Neural cell (in vitro differentiated cells): ENCODE measurements at regions not wholly inside any gene's neighbourhood (a gene's known extent, or its start where the extent isn't known, plus 50 kb on each side); places are given as distances from the start of the nearest gene placed in this dataset.

Experiments used
- H2AFZ ChIP-seq: fragments of 200-600, 300-800 bp; sonication (generic), shearing (Covaris generic); 2 replicates; pipeline ENCODE4 v1.6.0; 2014; ENCODE audit warnings: low read depth, mild to moderate bottlenecking, antibody characterized with exemption, low read length, moderate library complexity
- H3F3A ChIP-seq: fragments of 200-600 bp; shearing (Covaris generic); 2 replicates; pipeline ENCODE4 v1.6.1; 2016; ENCODE audit warnings: mild to moderate bottlenecking, moderate library complexity, mixed read lengths, antibody characterized with exemption, low read length; ENCODE audit not compliant: insufficient read depth, poor library complexity, severe bottlenecking
- H3K27ac ChIP-seq: fragments of 200-600, 300-800 bp; sonication (generic), shearing (Covaris generic); 2 replicates; pipeline ENCODE4 v1.5.1; 2014; ENCODE audit warnings: mild to moderate bottlenecking, low read length, moderate library complexity
- H3K27me3 ChIP-seq: fragments of 300-800, 200-600 bp; sonication (generic), shearing (Covaris generic); 2 replicates; pipeline ENCODE4 v1.6.0; 2014; ENCODE audit warnings: mild to moderate bottlenecking, low read depth, low read length, moderate library complexity; ENCODE audit not compliant: insufficient read depth
- H3K36me3 ChIP-seq: fragments of 300-800, 200-600 bp; sonication (generic), shearing (Covaris generic); 2 replicates; pipeline ENCODE4 v1.5.1; 2014; ENCODE audit warnings: mild to moderate bottlenecking, antibody characterized with exemption, low read length, moderate library complexity; ENCODE audit not compliant: insufficient read depth
- H3K4me2 ChIP-seq: fragments of 300-800, 200-600 bp; sonication (generic), shearing (Covaris generic); 2 replicates; pipeline ENCODE4 v1.6.0; 2014; ENCODE audit warnings: mild to moderate bottlenecking, low read length
- H3K4me3 ChIP-seq: fragments of 300-800, 200-600 bp; sonication (generic), shearing (Covaris generic); 2 replicates; pipeline ENCODE4 v1.5.1; 2014; ENCODE audit warnings: mild to moderate bottlenecking, low read length, moderate library complexity
- H3K79me2 ChIP-seq: fragments of 200-600 bp; shearing (Covaris generic); replicated peaks from 2 replicates; pipeline ENCODE4 v1.6.0; 2014; ENCODE audit warnings: mild to moderate bottlenecking, low read length, moderate library complexity; ENCODE audit not compliant: insufficient read depth
- H3K9ac ChIP-seq: fragments of 300-800, 200-600 bp; sonication (generic), shearing (Covaris generic); 2 replicates; pipeline ENCODE4 v1.6.1; 2016; ENCODE audit warnings: mild to moderate bottlenecking, low read length, mixed read lengths
- H3K9me2 ChIP-seq: fragments of 200-600 bp; shearing (Covaris generic); 2 replicates; pipeline ENCODE4 v1.6.1; 2016; ENCODE audit warnings: mild to moderate bottlenecking, low read length, mixed read lengths; ENCODE audit not compliant: insufficient read depth
- H3K9me3 ChIP-seq: fragments of 200-600, 300-800 bp; sonication (generic), shearing (Covaris generic); 2 replicates; pipeline ENCODE4 v1.6.1; 2016; ENCODE audit warnings: mild to moderate bottlenecking, mixed run types, low read length, moderate library complexity, mixed read lengths
- H4K20me1 ChIP-seq: fragments of 200-600 bp; shearing (Covaris generic); 2 replicates; pipeline ENCODE4 v1.6.1; 2016; ENCODE audit warnings: mild to moderate bottlenecking, mixed run types; ENCODE audit not compliant: insufficient read depth
- CTCF ChIP-seq: fragments of 450-650 bp; IDR thresholded peaks from 2 replicates; pipeline ENCODE4 v1.5.1; 2014; ENCODE audit warnings: antibody characterized with exemption, mild to moderate bottlenecking, moderate library complexity; ENCODE audit not compliant: poor library complexity, severe bottlenecking
- EP300 ChIP-seq: fragments of 450-650 bp; conservative IDR thresholded peaks from 2 replicates; pipeline ENCODE4 v1.6.1; 2014; ENCODE audit warnings: antibody characterized with exemption, mild to moderate bottlenecking, moderate library complexity; ENCODE audit not compliant: poor library complexity, severe bottlenecking
- EZH2 ChIP-seq: fragments of 200-600, 300-800 bp; shearing (Covaris generic), sonication (generic); IDR thresholded peaks from 2 replicates; pipeline ENCODE4 v1.6.1; 2014; ENCODE audit warnings: antibody characterized with exemption, low read length, borderline replicate concordance, mild to moderate bottlenecking; ENCODE audit not compliant: insufficient read depth, poor library complexity, severe bottlenecking
- MXI1 ChIP-seq: fragments of 450-650 bp; conservative IDR thresholded peaks from 2 replicates; pipeline ENCODE4 v1.6.1; 2014; ENCODE audit warnings: antibody characterized with exemption, mild to moderate bottlenecking; ENCODE audit not compliant: poor library complexity, severe bottlenecking
- POLR2AphosphoS5 ChIP-seq: IDR thresholded peaks from 2 replicates; pipeline ENCODE4 v1.6.1; 2012
- RAD21 ChIP-seq: fragments of 450-650 bp; conservative IDR thresholded peaks from 2 replicates; pipeline ENCODE4 v1.6.1; 2014; ENCODE audit warnings: antibody characterized with exemption, mild to moderate bottlenecking, moderate library complexity
- REST ChIP-seq: IDR thresholded peaks from 2 replicates; pipeline ENCODE4 v1.6.1; 2012; ENCODE audit warnings: borderline replicate concordance
- SMC3 ChIP-seq: fragments of 450-650 bp; conservative IDR thresholded peaks from 2 replicates; pipeline ENCODE4 v1.6.1; 2014; ENCODE audit warnings: antibody characterized with exemption, mild to moderate bottlenecking, moderate library complexity; ENCODE audit not compliant: poor library complexity
- TAF1 ChIP-seq: IDR thresholded peaks from 2 replicates; pipeline ENCODE4 v1.6.1; 2012; ENCODE audit warnings: low read depth

GRCh38 chrX:109830157-109830703, 97.2 kb upstream of the ACSL4 start:
- H4K20me1 ChIP-seq = no peaks in the 10 kb centered on the region
- H3K9ac ChIP-seq = no peak overlapping the region
- no peaks in the 10 kb centered on the region for H3K27me3 ChIP-seq
- H2AFZ ChIP-seq = no peak overlapping the region
- TF ChIP-seq EP300 (no peak), POLR2AphosphoS5 (no peak), MXI1 (no peak), REST (no peak), SMC3 (no peak), RAD21 (no peak), EZH2 (no peak), TAF1 (no peak), CTCF (no peak)
- no peaks in the 10 kb centered on the region for H3K9me2 ChIP-seq
- H3K27ac ChIP-seq = no peak overlapping the region
- H3K4me2 ChIP-seq = no peak overlapping the region
- H3K79me2 ChIP-seq = no peaks in the 10 kb centered on the region
- no peaks in the 10 kb centered on the region for H3K36me3 ChIP-seq
- H3K9me3 ChIP-seq = no peaks in the 10 kb centered on the region
- no peak overlapping the region for H3K4me3 ChIP-seq
- H3F3A ChIP-seq = no peaks in the 10 kb centered on the region

GRCh38 chrX:109830704-109831206, 97.7 kb upstream of the ACSL4 start:
- Histone ChIP-seq H3K27ac (no peak overlapping the region), H3K9ac (no peak overlapping the region), H3F3A (no peaks in the 10 kb centered on the region), H3K36me3 (no peaks in the 10 kb centered on the region), H2AFZ (no peak overlapping the region), H3K79me2 (no peaks in the 10 kb centered on the region), H3K9me2 (no peaks in the 10 kb centered on the region), H4K20me1 (no peaks in the 10 kb centered on the region), H3K4me3 (no peak overlapping the region), H3K4me2 (no peak overlapping the region), H3K9me3 (no peaks in the 10 kb centered on the region), H3K27me3 (no peaks in the 10 kb centered on the region)
- TF ChIP-seq RAD21 (no peak), EP300 (no peak), TAF1 (no peak), CTCF (no peak), SMC3 (no peak)
